Heart right ventricle (tissue), 16 donors: ENCODE measurements at regions not wholly inside any gene's neighbourhood (a gene's known extent, or its start where the extent isn't known, plus 50 kb on each side); places are given as distances from the start of the nearest gene placed in this dataset.

Experiments
- ATAC-seq, 8 donors: fragments of 200-7000 bp; cut with Tn5 transposase; one replicate each; pipeline ENCODE4 v1.9.1; 2020; ENCODE audit warnings: mild to moderate bottlenecking in 8 of 8, moderate library complexity in 8 of 8, moderate number of reproducible peaks in 1 of 8
- DNase-seq, 2 donors: peaks; one replicate each; pipeline ENCODE4 v3.0.0-alpha.2; 2020
- H3K27ac ChIP-seq, 10 donors: fragments of 200-600 bp; sonication (generic) in 2 of 10; one replicate each; pipeline versions ENCODE4 v1.5.0 to v1.8.0; 2020 to 2022; ENCODE audit warnings: mild to moderate bottlenecking in 3 of 10
- H3K27me3 ChIP-seq, 7 donors: fragments of 200-600 bp; one replicate each; pipeline ENCODE4 v1.8.0; 2021 to 2022; ENCODE audit warnings: mild to moderate bottlenecking in 2 of 7
- H3K36me3 ChIP-seq, 9 donors: fragments of 200-600 bp; sonication (generic) in 1 of 9; one replicate each; pipeline versions ENCODE4 v1.5.0 to v1.8.0; 2020 to 2022; ENCODE audit warnings: mild to moderate bottlenecking in 2 of 9
- H3K4me1 ChIP-seq, 9 donors: fragments of 200-600 bp; sonication (generic) in 1 of 9; one replicate each; pipeline versions ENCODE4 v1.5.0 to v1.8.0; 2020 to 2022; ENCODE audit warnings: mild to moderate bottlenecking in 4 of 9
- H3K4me3 ChIP-seq, 10 donors: fragments of 200-600 bp; sonication (generic) in 2 of 10; one replicate each; pipeline versions ENCODE4 v1.5.0 to v1.8.0; 2020 to 2022; ENCODE audit warnings: mild to moderate bottlenecking in 7 of 10, moderate library complexity in 2 of 10
- H3K9me3 ChIP-seq, 11 donors: fragments of 200-600 bp in 10 of 11; sonication (generic) in 2 of 11; one replicate each; pipeline versions ENCODE4 v1.5.0 to v1.8.0; 2013 to 2022; ENCODE audit warnings: mild to moderate bottlenecking in 2 of 11, control low read depth in 1 of 11, moderate library complexity in 1 of 11
- WGBS, 2 donors: extraction: QIAGEN DNeasy Blood & Tissue Kit; methylation state at CpG; one replicate each; pipeline ENCODE4 v1.1.7; 2013; ENCODE audit warnings: inconsistent platforms in 1 of 2; 5-methylcytosine and 5-hydroxymethylcytosine counted together
- intact Hi-C, 10 donors: fragments of 100-400 bp; cut with DNase I; formaldehyde crosslinking; loops; one replicate each; pipeline versions ENCODE4 v1.11.1 to v1.14.2; 2022
- TF ChIP-seq, protein P1 (sequence below), 9 donors: fragments of 200-600 bp; sonication (generic) in 2 of 9; IDR thresholded peaks; one replicate each; pipeline versions ENCODE4 v1.5.0 to v1.8.0; 2021 to 2022; ENCODE audit warnings: antibody characterized with exemption in 9 of 9, mild to moderate bottlenecking in 5 of 9, moderate library complexity in 1 of 9
- donor health status: Arrhythmogenic right ventricular cardiomyopathy.
- donor health status: ischemic (EF 13 %, LVEDD 7.1; RV severe dilation, severe dysfunction).
- donor health status: healthy with polysubstance abuse.
- donor health status: DM: no; HTN: yes; CAD: no.
- donor health status: DM: no; HTN: no; CAD: no.
- donor health status: ischemic (EF 25% LVEDD 6.9; RV normal size, moderate dysfunction).
- donor health status: ischemic (EF 25% LVEDD 5.7; RV mildly dilated, moderate dysfunction).
- donor health status: healthy.
- donor health status: DM: yes; HTN: yes; CAD: no.
- donor health status: Ischemic cardiomyopathy.
- donor health status: ischemic (EF 35%, LVEDD 5.7; RV mildly dilated, moderate dysfunction).
- donor health status: nonischemic (EF 11% LVEDD 7.7; RV severe dilation, severe dysfunction).
- donor health status: DM: yes; HTN: yes; CAD: no.
- donor health status: PGD.
- donor health status: ischemic (EF 29% LVEDD 5.4; RV normal size, mild dysfunction).
- donor health status: nonischemic (EF 23%, LVEDD 6.1; RV moderate dilation, normal function).

DNA sequence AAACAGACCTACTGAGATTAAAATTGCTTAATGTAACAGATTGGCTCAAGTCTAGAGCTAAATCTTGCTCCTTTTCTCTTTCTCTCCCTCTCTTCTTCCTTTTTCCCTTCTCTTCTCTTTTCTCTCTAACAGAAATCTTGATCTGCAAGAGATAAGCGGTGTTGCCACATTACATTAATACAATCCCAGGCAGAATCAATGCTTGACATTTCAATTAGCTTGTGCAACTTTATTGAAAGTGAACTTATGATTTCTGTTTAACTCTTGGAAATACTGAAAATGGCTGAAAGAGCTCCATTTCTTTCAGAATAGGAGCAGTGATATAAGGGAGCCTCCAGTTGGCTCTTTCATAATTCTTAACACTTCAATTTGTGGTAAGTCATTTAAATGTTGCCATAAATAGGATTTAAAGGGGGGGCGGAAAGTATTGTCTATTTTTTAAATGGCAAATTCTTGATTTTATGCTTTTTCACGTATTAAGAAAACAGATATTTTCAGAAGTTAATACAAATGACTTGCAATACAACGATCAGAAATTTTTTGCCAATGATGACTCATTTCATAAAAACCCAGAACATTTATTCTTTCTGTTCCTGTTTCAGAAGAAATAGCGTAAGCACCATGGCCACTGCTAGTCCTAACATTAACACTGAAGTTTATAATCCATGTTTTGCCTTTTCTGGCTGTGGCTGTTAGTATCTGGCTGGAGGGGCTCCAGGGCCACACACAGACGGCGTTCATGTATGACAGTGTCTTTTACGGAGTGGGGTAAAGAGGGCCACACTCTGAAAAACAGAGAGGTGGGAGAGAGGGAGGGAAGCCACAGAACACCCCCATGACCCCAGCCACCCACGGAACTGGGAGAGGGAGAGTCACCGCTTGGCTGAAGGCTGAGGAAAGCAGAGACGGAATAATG lies 115.7 kb upstream of the FAT1 start:
- H3K27ac ChIP-seq = peak overlapping the region in 7 of 10 donors; percentile 33 to 80 (median 72)
- ATAC-seq (peak in 5 of 8 donors; percentile 52 to 69 (median 58)), DNase-seq (peak in 1 of 2 donors; percentile 8)
- intact Hi-C loops = no loop called here
- H3K36me3 ChIP-seq = no peaks in the 10 kb centered on the region
- TF ChIP-seq, protein P1, sequence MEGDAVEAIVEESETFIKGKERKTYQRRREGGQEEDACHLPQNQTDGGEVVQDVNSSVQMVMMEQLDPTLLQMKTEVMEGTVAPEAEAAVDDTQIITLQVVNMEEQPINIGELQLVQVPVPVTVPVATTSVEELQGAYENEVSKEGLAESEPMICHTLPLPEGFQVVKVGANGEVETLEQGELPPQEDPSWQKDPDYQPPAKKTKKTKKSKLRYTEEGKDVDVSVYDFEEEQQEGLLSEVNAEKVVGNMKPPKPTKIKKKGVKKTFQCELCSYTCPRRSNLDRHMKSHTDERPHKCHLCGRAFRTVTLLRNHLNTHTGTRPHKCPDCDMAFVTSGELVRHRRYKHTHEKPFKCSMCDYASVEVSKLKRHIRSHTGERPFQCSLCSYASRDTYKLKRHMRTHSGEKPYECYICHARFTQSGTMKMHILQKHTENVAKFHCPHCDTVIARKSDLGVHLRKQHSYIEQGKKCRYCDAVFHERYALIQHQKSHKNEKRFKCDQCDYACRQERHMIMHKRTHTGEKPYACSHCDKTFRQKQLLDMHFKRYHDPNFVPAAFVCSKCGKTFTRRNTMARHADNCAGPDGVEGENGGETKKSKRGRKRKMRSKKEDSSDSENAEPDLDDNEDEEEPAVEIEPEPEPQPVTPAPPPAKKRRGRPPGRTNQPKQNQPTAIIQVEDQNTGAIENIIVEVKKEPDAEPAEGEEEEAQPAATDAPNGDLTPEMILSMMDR (IDR thresholded peaks at IDR 0.05) = no peak
- H3K27me3 ChIP-seq = no peaks in the 10 kb centered on the region
- H3K9me3 ChIP-seq = peaks cover 0 to 7% (median 0%) of the 10 kb centered on the region in 11 donors
- H3K4me1 ChIP-seq = peaks cover 0 to 11% (median 0%) of the 10 kb centered on the region in 9 donors
- 70% methylated on average over 11 of the region's 11 CpGs for WGBS, 2 donors
- H3K4me3 ChIP-seq = peak overlapping the region in 5 of 10 donors; percentile 20 to 37 (median 24)

DNA sequence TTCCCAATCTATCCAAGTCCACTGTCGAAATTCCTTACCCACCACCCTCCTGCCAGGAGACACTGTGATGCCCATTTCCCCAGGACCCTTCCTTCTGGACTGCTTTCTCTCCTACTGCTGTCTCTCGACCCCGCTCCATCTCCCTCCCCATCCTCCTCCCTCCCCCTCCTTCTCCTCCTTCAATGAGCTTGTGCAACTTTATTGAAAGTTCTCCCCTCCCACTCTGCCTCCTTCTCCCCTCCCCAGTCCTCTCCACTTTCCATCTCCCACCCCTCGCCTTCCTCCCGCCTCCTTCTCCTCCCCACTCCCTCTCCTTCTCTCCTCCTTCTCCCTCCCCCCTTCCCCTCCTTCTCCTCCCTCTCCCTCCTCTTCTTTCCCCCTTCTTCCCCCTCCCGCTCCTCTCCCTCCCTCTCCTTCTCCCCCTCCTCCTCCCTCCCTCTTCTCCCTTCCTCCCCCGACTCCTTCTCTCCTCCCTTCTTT lies 116.6 kb upstream of the FAT1 start:
- intact Hi-C loops = no loop called here
- ATAC-seq (peak in 7 of 8 donors; percentile 63 to 88 (median 78)), DNase-seq (peak; percentile 17 to 68)
- Histone ChIP-seq H3K4me3 (peak overlapping the region in 5 of 10 donors; percentile 22 to 45 (median 38)), H3K27ac (peak overlapping the region in 7 of 10 donors; percentile 33 to 80 (median 72)), H3K4me1 (peaks cover 0 to 20% (median 9%) of the 10 kb centered on the region in 9 donors), H3K36me3 (no peaks in the 10 kb centered on the region), H3K9me3 (peaks cover 0 to 7% (median 0%) of the 10 kb centered on the region in 11 donors), H3K27me3 (no peaks in the 10 kb centered on the region)
- 68 to 80% methylated on average over 7 of the region's 7 CpGs for WGBS, 2 donors
- TF ChIP-seq, protein P1 (IDR thresholded peaks at IDR 0.05) = no peak

- Histone ChIP-seq H3K27me3 (no peaks in the 10 kb centered on the region), H3K27ac (peak overlapping the region in 5 of 10 donors; percentile 30 to 67 (median 56)), H3K4me3 (peak overlapping the region in 6 of 10 donors; percentile 16 to 45 (median 35)), H3K4me1 (peaks cover 0 to 26% (median 10%) of the 10 kb centered on the region in 9 donors), H3K9me3 (peaks cover 0 to 7% (median 0%) of the 10 kb centered on the region in 11 donors), H3K36me3 (no peaks in the 10 kb centered on the region)
- WGBS, 2 donors = 80 to 82% methylated on average over 21 of the region's 21 CpGs
- ATAC-seq (peak in 2 of 8 donors; percentile 6 to 18), DNase-seq (peak; percentile 11 to 14)
- TF ChIP-seq, protein P1 (IDR thresholded peaks at IDR 0.05) = no peak
- intact Hi-C loops = no loop called here
Measured at GRCh38 chr4:186840771-186841301, 117.2 kb upstream of the FAT1 start.

- H3K4me1 ChIP-seq = peaks cover 0 to 29% (median 10%) of the 10 kb centered on the region in 9 donors
- DNase-seq (peak in 1 of 2 donors; percentile 14), ATAC-seq (peak in 7 of 8 donors; percentile 50 to 82 (median 70))
- no peaks in the 10 kb centered on the region for H3K36me3 ChIP-seq
- peaks cover 0 to 4% (median 0%) of the 10 kb centered on the region in 11 donors for H3K9me3 ChIP-seq
- peak overlapping the region in 6 of 10 donors; percentile 13 to 32 (median 21) for H3K4me3 ChIP-seq
- 24 to 29% methylated on average over 8 of the region's 8 CpGs for WGBS, 2 donors
- H3K27me3 ChIP-seq = no peaks in the 10 kb centered on the region
- TF ChIP-seq, protein P1 (IDR thresholded peaks at IDR 0.05) = no peak
- intact Hi-C loops = no loop called here
- H3K27ac ChIP-seq = peak overlapping the region in 9 of 10 donors; percentile 19 to 76 (median 68)
Measured at GRCh38 chr4:186844059-186844681, 120.5 kb upstream of the FAT1 start.
